ENCODE measurements at regions not wholly inside any gene's neighbourhood (a gene's known extent, or its start where the extent isn't known, plus 50 kb on each side); places are given as distances from the start of the nearest gene placed in this dataset.

DNA sequence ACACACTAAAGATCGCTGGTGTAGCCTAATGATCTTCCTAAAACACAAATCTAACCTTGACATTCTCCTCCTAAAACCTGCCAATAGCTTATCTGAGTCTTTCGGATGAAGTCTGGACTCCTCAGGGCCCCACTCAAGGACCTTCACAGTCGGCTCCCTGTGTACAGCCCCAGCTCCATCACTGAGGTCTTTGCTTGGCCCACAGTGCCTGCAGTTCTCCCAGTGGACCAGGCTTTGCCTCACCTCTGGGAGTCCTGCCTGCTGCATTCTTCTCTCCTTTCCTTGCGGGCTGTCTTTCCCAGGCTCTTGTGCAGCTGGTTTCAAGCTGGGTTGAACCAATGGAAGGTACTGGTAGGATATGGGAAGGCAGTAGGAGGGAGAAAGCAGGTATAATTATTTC, 122.6 kb upstream of the FERMT1 start:
- H3K27me3 ChIP-seq (ENCODE audit: control insufficient read depth, insufficient read depth, low read length): no peaks in the 10 kb centered on the region
- H3K9me3 ChIP-seq (ENCODE audit: control insufficient read depth in 2 of 3, insufficient read depth in 1 of 3, low read length in 3 of 3): no peaks in the 10 kb centered on the region
- H3K4me3 ChIP-seq (ENCODE audit: low read length in 3 of 3): no peak overlapping the region
- H3K4me1 ChIP-seq (ENCODE audit: control insufficient read depth in 2 of 3, insufficient read depth in 2 of 3, low read depth in 1 of 3, low read length in 3 of 3): no peaks in the 10 kb centered on the region
- no peaks in the 10 kb centered on the region for H3K36me3 ChIP-seq (ENCODE audit: control insufficient read depth in 2 of 3, insufficient read depth in 3 of 3, low read length in 3 of 3)
- TF ChIP-seq CTCF (IDR thresholded peaks at IDR 0.05; ENCODE audit: borderline replicate concordance, extremely low read depth, insufficient read depth): no peak
- intact Hi-C loops (cut with DNase I): no loop called here
- FAIRE-seq (no peak), DNase-seq (no peak)
- no peak overlapping the region for H3K27ac ChIP-seq (ENCODE audit: low read depth in 2 of 2, low read length in 2 of 2)
- H3K9ac ChIP-seq (ENCODE audit: low read length in 3 of 3): no peak overlapping the region

- H3K9me3 ChIP-seq (ENCODE audit: control insufficient read depth in 2 of 3, insufficient read depth in 1 of 3, low read length in 3 of 3): no peaks in the 10 kb centered on the region
- no peaks in the 10 kb centered on the region for H3K4me1 ChIP-seq (ENCODE audit: control insufficient read depth in 2 of 3, insufficient read depth in 2 of 3, low read depth in 1 of 3, low read length in 3 of 3)
- no peaks in the 10 kb centered on the region for H3K27me3 ChIP-seq (ENCODE audit: control insufficient read depth, insufficient read depth, low read length)
- no peak for FAIRE-seq
- no peak for TF ChIP-seq CTCF (IDR thresholded peaks at IDR 0.05; ENCODE audit: borderline replicate concordance, extremely low read depth, insufficient read depth)
- no peak overlapping the region for H3K9ac ChIP-seq (ENCODE audit: low read length in 3 of 3)
- H3K36me3 ChIP-seq (ENCODE audit: control insufficient read depth in 2 of 3, insufficient read depth in 3 of 3, low read length in 3 of 3): no peaks in the 10 kb centered on the region
- no peak for DNase-seq
- no peak overlapping the region for H3K4me3 ChIP-seq (ENCODE audit: low read length in 3 of 3)
- intact Hi-C loops (cut with DNase I): no loop called here
- no peak overlapping the region for H3K27ac ChIP-seq (ENCODE audit: low read depth in 2 of 2, low read length in 2 of 2)
Measured at GRCh38 chr20:6241591-6241990, 118.8 kb upstream of the FERMT1 start.

DNA sequence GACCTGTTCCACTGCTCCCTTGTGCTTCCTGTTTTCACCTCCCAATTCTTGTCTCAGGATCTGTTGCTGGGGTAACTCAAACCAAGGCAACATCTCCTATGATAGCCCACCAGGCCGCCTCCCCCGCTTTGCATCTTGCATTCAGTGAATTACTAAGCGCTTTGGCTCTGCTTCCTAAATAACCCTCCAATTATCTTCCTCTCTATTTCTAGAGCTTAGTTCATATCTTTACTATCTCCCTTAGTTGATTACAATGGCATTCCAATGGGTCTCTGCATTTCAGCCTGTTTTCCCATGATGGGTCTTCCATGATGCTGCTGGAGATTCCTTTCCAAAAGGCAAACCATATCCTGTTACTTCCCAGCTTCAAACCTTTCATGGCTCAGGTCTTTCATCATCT, 117.2 kb upstream of the FERMT1 start:
- no peaks in the 10 kb centered on the region for H3K4me1 ChIP-seq (ENCODE audit: control insufficient read depth in 2 of 3, insufficient read depth in 2 of 3, low read depth in 1 of 3, low read length in 3 of 3)
- no peak overlapping the region for H3K27ac ChIP-seq (ENCODE audit: low read depth in 2 of 2, low read length in 2 of 2)
- no peak overlapping the region for H3K4me3 ChIP-seq (ENCODE audit: low read length in 3 of 3)
- no peak overlapping the region for H3K9ac ChIP-seq (ENCODE audit: low read length in 3 of 3)
- DNase-seq (no peak), FAIRE-seq (no peak)
- H3K9me3 ChIP-seq (ENCODE audit: control insufficient read depth in 2 of 3, insufficient read depth in 1 of 3, low read length in 3 of 3): peaks cover 0 to 3% (median 0%) of the 10 kb centered on the region in 3 donors
- H3K27me3 ChIP-seq (ENCODE audit: control insufficient read depth, insufficient read depth, low read length): no peaks in the 10 kb centered on the region
- no peaks in the 10 kb centered on the region for H3K36me3 ChIP-seq (ENCODE audit: control insufficient read depth in 2 of 3, insufficient read depth in 3 of 3, low read length in 3 of 3)
- intact Hi-C loops (cut with DNase I): no loop called here
- no peak for TF ChIP-seq CTCF (IDR thresholded peaks at IDR 0.05; ENCODE audit: borderline replicate concordance, extremely low read depth, insufficient read depth)

- Histone ChIP-seq H3K27me3 (ENCODE audit: control insufficient read depth, insufficient read depth, low read length) (no peaks in the 10 kb centered on the region), H3K36me3 (ENCODE audit: control insufficient read depth in 2 of 3, insufficient read depth in 3 of 3, low read length in 3 of 3) (no peaks in the 10 kb centered on the region), H3K4me1 (ENCODE audit: control insufficient read depth in 2 of 3, insufficient read depth in 2 of 3, low read depth in 1 of 3, low read length in 3 of 3) (no peaks in the 10 kb centered on the region), H3K9me3 (ENCODE audit: control insufficient read depth in 2 of 3, insufficient read depth in 1 of 3, low read length in 3 of 3) (peaks cover 0 to 3% (median 0%) of the 10 kb centered on the region in 3 donors), H3K4me3 (ENCODE audit: low read length in 3 of 3) (no peak overlapping the region), H3K27ac (ENCODE audit: low read depth in 2 of 2, low read length in 2 of 2) (no peak overlapping the region), H3K9ac (ENCODE audit: low read length in 3 of 3) (no peak overlapping the region)
- FAIRE-seq (no peak), DNase-seq (no peak)
- intact Hi-C loops (cut with DNase I): no loop called here
- TF ChIP-seq CTCF (IDR thresholded peaks at IDR 0.05; ENCODE audit: borderline replicate concordance, extremely low read depth, insufficient read depth): no peak
Measured at GRCh38 chr20:6238421-6238820, 115.6 kb upstream of the FERMT1 start.
